ENCODE measurements at regions not wholly inside any gene's neighbourhood (a gene's known extent, or its start where the extent isn't known, plus 50 kb on each side); places are given as distances from the start of the nearest gene placed in this dataset.

GRCh38 chr5:77948476-77948875 lies 172.3 kb upstream of the TBCA start:
- intact Hi-C loops (cut with DNase I), result no loop called here
- no peak overlapping the region for H3K4me3 ChIP-seq
- no peaks in the 10 kb centered on the region for H3K36me3 ChIP-seq (replicated peaks in 1 of 2)
- H3K27me3 ChIP-seq, result peaks cover 2% of the 10 kb centered on the region
- H3K4me1 ChIP-seq (replicated peaks in 1 of 2), result no peaks in the 10 kb centered on the region
- WGBS, 4 donors, result 89 to 96% (median 95%) methylated on average over 1 of the region's 1 CpG
- H3K27ac ChIP-seq, result no peak overlapping the region
- TF ChIP-seq CTCF (IDR thresholded peaks at IDR 0.05) (no peak), POLR2A (IDR thresholded peaks at IDR 0.05) (no peak)
- no peak for DNase-seq
- H3K9me3 ChIP-seq (replicated peaks in 1 of 3), result no peaks in the 10 kb centered on the region

GRCh38 chr5:77947041-77947428 lies 170.9 kb upstream of the TBCA start:
- H3K36me3 ChIP-seq (replicated peaks in 1 of 2), result no peaks in the 10 kb centered on the region
- H3K9me3 ChIP-seq (replicated peaks in 1 of 3), result no peaks in the 10 kb centered on the region
- no peak overlapping the region for H3K27ac ChIP-seq
- 76 to 87% (median 82%) methylated on average over 7 of the region's 7 CpGs for WGBS, 4 donors
- no peak for DNase-seq
- TF ChIP-seq POLR2A (IDR thresholded peaks at IDR 0.05) (no peak), CTCF (IDR thresholded peaks at IDR 0.05) (no peak)
- no peak overlapping the region for H3K4me3 ChIP-seq
- no peaks in the 10 kb centered on the region for H3K4me1 ChIP-seq (replicated peaks in 1 of 2)
- peaks cover 2% of the 10 kb centered on the region for H3K27me3 ChIP-seq
- intact Hi-C loops (cut with DNase I), result no loop called here

- H3K27ac ChIP-seq, result no peak overlapping the region
- WGBS, 4 donors, result 34 to 46% (median 43%) methylated on average over 4 of the region's 4 CpGs
- H3K4me1 ChIP-seq (replicated peaks in 1 of 2), result no peaks in the 10 kb centered on the region
- no peaks in the 10 kb centered on the region for H3K9me3 ChIP-seq (replicated peaks in 1 of 3)
- no peak for DNase-seq
- H3K27me3 ChIP-seq, result peaks cover 2% of the 10 kb centered on the region
- H3K36me3 ChIP-seq (replicated peaks in 1 of 2), result no peaks in the 10 kb centered on the region
- intact Hi-C loops (cut with DNase I), result no loop called here
- TF ChIP-seq CTCF (IDR thresholded peaks at IDR 0.05), result no peak
- no peak for TF ChIP-seq POLR2A (IDR thresholded peaks at IDR 0.05)
- H3K4me3 ChIP-seq, result no peak overlapping the region
Observed at GRCh38 chr5:77946381-77947040, 170.4 kb upstream of the TBCA start.

- 52 to 57% (median 53%) methylated on average over 3 of the region's 3 CpGs for WGBS, 4 donors
- intact Hi-C loops (cut with DNase I), result no loop called here
Observed at GRCh38 chr5:77945874-77946273, 169.7 kb upstream of the TBCA start.

More at GRCh38 chr5:77945874-77946273, 169.7 kb upstream of the TBCA start:
- no peaks in the 10 kb centered on the region for H3K9me3 ChIP-seq (replicated peaks in 1 of 3)
- DNase-seq, result no peak
- H3K27ac ChIP-seq, result no peak overlapping the region
- TF ChIP-seq CTCF (IDR thresholded peaks at IDR 0.05), result no peak
- no peak for TF ChIP-seq POLR2A (IDR thresholded peaks at IDR 0.05)
- no peak overlapping the region for H3K4me3 ChIP-seq
- peaks cover 7% of the 10 kb centered on the region for H3K27me3 ChIP-seq
- H3K4me1 ChIP-seq (replicated peaks in 1 of 2), result no peaks in the 10 kb centered on the region
- H3K36me3 ChIP-seq (replicated peaks in 1 of 2), result no peaks in the 10 kb centered on the region

Measured in adrenal gland (tissue), 9 donors.